ENCODE measurements at regions not wholly inside any gene's neighbourhood (a gene's known extent, or its start where the extent isn't known, plus 50 kb on each side); places are given as distances from the start of the nearest gene placed in this dataset.

DNA sequence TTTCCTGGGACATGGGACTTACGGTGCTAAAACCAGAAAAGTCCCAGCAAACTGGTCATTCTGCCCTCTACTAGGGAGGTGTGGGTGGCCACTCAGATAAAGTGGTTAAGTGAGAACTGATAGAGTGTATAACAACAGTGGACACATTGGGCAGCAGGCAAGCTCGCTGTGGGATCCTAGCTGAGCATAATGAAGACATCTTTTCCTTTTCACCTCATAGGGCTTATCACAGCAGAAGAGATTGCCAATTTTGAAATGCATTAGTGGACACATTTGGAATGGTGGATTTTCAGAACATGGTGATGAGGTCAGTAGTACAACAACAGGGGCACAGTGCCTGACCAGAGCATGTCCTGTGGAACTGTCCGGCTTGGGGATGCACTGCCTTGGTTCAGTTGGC lies 477.1 kb upstream of the KIF2A start:
- no peak overlapping the region for H3K4me2 ChIP-seq
- H3K27ac ChIP-seq (ENCODE audit: low read depth in 2 of 2, low read length in 1 of 2): no peak overlapping the region
- H3K36me3 ChIP-seq (replicated peaks in 1 of 2; ENCODE audit: control insufficient read depth in 1 of 2, insufficient read depth in 2 of 2, low read length in 1 of 2): no peaks in the 10 kb centered on the region
- ChIA-PET POLR2A (no interaction called here), CTCF (interaction anchor here (2.0 kb wide), 1 partner anchor 11 kb away, joined by 14 read pairs; no protein-coding TSS in a partner anchor)
- H3K27me3 ChIP-seq (ENCODE audit: insufficient read depth): no peaks in the 10 kb centered on the region
- H3K4me3 ChIP-seq (ENCODE audit: low read depth in 2 of 2, low read length in 1 of 2): no peak overlapping the region
- H2AFZ ChIP-seq (ENCODE audit: low read depth): no peak overlapping the region
- no peak overlapping the region for H3K9ac ChIP-seq
- H3F3A ChIP-seq (replicated peaks; ENCODE audit: insufficient read depth): no peaks in the 10 kb centered on the region
- 56% methylated on average over 3 of the region's 3 CpGs for WGBS (ENCODE audit: low lambda C conversion rate)
- DNase-seq: no peak
- H3K9me2 ChIP-seq: no peaks in the 10 kb centered on the region
- no peaks in the 10 kb centered on the region for H3K9me3 ChIP-seq
- peaks cover 0 to 2% of the 10 kb centered on the region in 2 experiments; a peak in 1 of 4 replicates for H3K4me1 ChIP-seq (ENCODE audit: control insufficient read depth in 1 of 2, insufficient read depth in 2 of 2, low read depth in 1 of 2, low read length in 1 of 2)
- no peaks in the 10 kb centered on the region for H3K79me2 ChIP-seq (ENCODE audit: insufficient read depth)
- no peaks in the 10 kb centered on the region for H4K20me1 ChIP-seq (ENCODE audit: insufficient read depth)
- TF ChIP-seq, protein P1, sequence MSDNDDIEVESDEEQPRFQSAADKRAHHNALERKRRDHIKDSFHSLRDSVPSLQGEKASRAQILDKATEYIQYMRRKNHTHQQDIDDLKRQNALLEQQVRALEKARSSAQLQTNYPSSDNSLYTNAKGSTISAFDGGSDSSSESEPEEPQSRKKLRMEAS (IDR thresholded peaks at IDR 0.05; ENCODE audit: low read depth): no peak
- TF ChIP-seq SMC3 (IDR thresholded peaks at IDR 0.05; ENCODE audit: low read depth, low read length) (no peak), ZBTB33 (IDR thresholded peaks at IDR 0.05; ENCODE audit: borderline replicate concordance, low read depth) (no peak), ELF1 (IDR thresholded peaks at IDR 0.05) (no peak), FOXM1 (IDR thresholded peaks at IDR 0.05; ENCODE audit: low read depth) (no peak), YY1 (IDR thresholded peaks at IDR 0.05; ENCODE audit: low read depth) (no peak)

DNA sequence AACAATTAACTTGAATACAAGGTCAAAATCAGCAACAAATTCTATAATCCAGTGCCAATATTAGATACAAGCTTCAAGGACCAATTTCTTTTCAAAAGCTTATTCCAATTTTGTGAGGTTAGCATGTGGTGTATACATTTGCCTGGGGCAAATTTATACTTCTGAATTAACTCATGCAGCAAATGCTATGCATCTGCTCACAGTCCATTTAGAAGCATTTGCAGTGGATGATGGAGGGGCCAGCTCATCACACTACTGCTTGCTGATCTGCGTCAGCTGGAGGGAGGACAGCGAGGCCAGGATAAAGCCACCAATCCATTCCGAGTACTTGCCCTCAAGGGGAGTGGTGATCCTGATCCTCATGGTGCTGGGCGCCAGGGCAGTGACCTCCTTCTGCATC lies 474.3 kb upstream of the KIF2A start:
- whole genome bisulfite sequencing (ENCODE audit: low lambda C conversion rate): no CpG with 5 or more reads among the region's 4 CpGs
- H3F3A ChIP-seq (replicated peaks; ENCODE audit: insufficient read depth): no peaks in the 10 kb centered on the region
- H3K4me3 ChIP-seq (ENCODE audit: low read depth in 2 of 2, low read length in 1 of 2): no peak overlapping the region
- H3K9me3 ChIP-seq: no peaks in the 10 kb centered on the region
- H3K27me3 ChIP-seq (ENCODE audit: insufficient read depth): no peaks in the 10 kb centered on the region
- TF ChIP-seq RFX5 (IDR thresholded peaks at IDR 0.05; ENCODE audit: low read length) (no peak), TAF1 (IDR thresholded peaks at IDR 0.05; ENCODE audit: borderline replicate concordance, low read depth, low read length) (no peak), EZH2phosphoT487 (IDR thresholded peaks at IDR 0.05; ENCODE audit: borderline replicate concordance, low read depth) (no peak), RCOR1 (IDR thresholded peaks at IDR 0.05; ENCODE audit: low read length) (no peak), YY1 (IDR thresholded peaks at IDR 0.05; ENCODE audit: low read depth) (no peak), EP300 (IDR thresholded peaks at IDR 0.05; ENCODE audit: borderline replicate concordance in 1 of 2, low read depth in 1 of 2, low read length in 1 of 2) (no peak), TCF12 (IDR thresholded peaks at IDR 0.05) (no peak), REST (IDR thresholded peaks at IDR 0.05; ENCODE audit: low read depth, low read length) (no peak), MXI1 (IDR thresholded peaks at IDR 0.05; ENCODE audit: low read depth, low read length) (no peak), CHD2 (IDR thresholded peaks at IDR 0.05; ENCODE audit: low read length, partially characterized antibody) (no peak), FOXJ3 (CRISPR knock-in tag; IDR thresholded peaks at IDR 0.05) (no peak)
- H3K4me2 ChIP-seq: no peak overlapping the region
- peaks cover 0 to 2% of the 10 kb centered on the region in 2 experiments; a peak in 1 of 4 replicates for H3K4me1 ChIP-seq (ENCODE audit: control insufficient read depth in 1 of 2, insufficient read depth in 2 of 2, low read depth in 1 of 2, low read length in 1 of 2)
- no peak for DNase-seq
- H3K9me2 ChIP-seq: no peaks in the 10 kb centered on the region
- H4K20me1 ChIP-seq (ENCODE audit: insufficient read depth): no peaks in the 10 kb centered on the region
- no peaks in the 10 kb centered on the region for H3K79me2 ChIP-seq (ENCODE audit: insufficient read depth)
- ChIA-PET POLR2A (no interaction called here), CTCF (no interaction called here)
- H3K9ac ChIP-seq: no peak overlapping the region
- no peak overlapping the region for H2AFZ ChIP-seq (ENCODE audit: low read depth)
- no peak overlapping the region for H3K27ac ChIP-seq (ENCODE audit: low read depth in 2 of 2, low read length in 1 of 2)
- no peaks in the 10 kb centered on the region for H3K36me3 ChIP-seq (replicated peaks in 1 of 2; ENCODE audit: control insufficient read depth in 1 of 2, insufficient read depth in 2 of 2, low read length in 1 of 2)
